Stimulated activated CD4-positive, alpha-beta T cell treated with anti-CD3 and anti-CD28 coated beads, Interleukin-4, amount 100 ng/mL, for 1 hour (primary cell): ENCODE measurements at regions not wholly inside any gene's neighbourhood (a gene's known extent, or its start where the extent isn't known, plus 50 kb on each side); places are given as distances from the start of the nearest gene placed in this dataset.
"Not testable (repeated sequence)": the region's sequence is repeated elsewhere in the genome, so short reads cannot be mapped to it uniquely, and the experiment has no call there.

ENCODE experiments used
- DNase-seq: peaks from one replicate; pipeline ENCODE4 v3.0.0-alpha.2; 2020

- DNase-seq, result not testable (repeated sequence)
Measured at GRCh38 chr14:105741707-105742530, 215.5 kb downstream of the TMEM121 start.

- no peak for DNase-seq
Measured at GRCh38 chr14:105742531-105742848, 216.1 kb downstream of the TMEM121 start.

- DNase-seq, result not testable (repeated sequence)
Measured at GRCh38 chr14:105742904-105743701, 216.7 kb downstream of the TMEM121 start.

GRCh38 chr14:105744213-105744787 lies 217.9 kb downstream of the TMEM121 start:
- not testable (repeated sequence) for DNase-seq

- no peak for DNase-seq
Measured at GRCh38 chr14:105745433-105746123, 219.2 kb downstream of the TMEM121 start.

GRCh38 chr14:105746124-105746514 lies 219.7 kb downstream of the TMEM121 start:
- DNase-seq, result no peak

GRCh38 chr14:105746800-105747502 lies 220.6 kb downstream of the TMEM121 start:
- not testable (repeated sequence) for DNase-seq

- DNase-seq, result not testable (repeated sequence)
Measured at GRCh38 chr14:105747503-105748203, 221.3 kb downstream of the TMEM121 start.

- no peak for DNase-seq
Measured at GRCh38 chr14:105748204-105748578, 221.8 kb downstream of the TMEM121 start.

- not testable (repeated sequence) for DNase-seq
Measured at GRCh38 chr14:105748710-105749109, 222.3 kb downstream of the TMEM121 start.

- DNase-seq, result not testable (repeated sequence)
Measured at GRCh38 chr14:105749870-105750541, 223.6 kb downstream of the TMEM121 start.

GRCh38 chr14:105751291-105751751 lies 224.9 kb downstream of the TMEM121 start:
- DNase-seq, result not testable (repeated sequence)

- not testable (repeated sequence) for DNase-seq
Measured at GRCh38 chr14:105752420-105752819, 226.0 kb downstream of the TMEM121 start.

GRCh38 chr14:105760691-105761344 lies 234.4 kb downstream of the TMEM121 start:
- DNase-seq, result no peak

GRCh38 chr14:105761345-105761740 lies 235.0 kb downstream of the TMEM121 start:
- DNase-seq, result not testable (repeated sequence)

GRCh38 chr14:105761842-105762241 lies 235.5 kb downstream of the TMEM121 start:
- no peak for DNase-seq

- not testable (repeated sequence) for DNase-seq
Measured at GRCh38 chr14:105762262-105762661, 235.9 kb downstream of the TMEM121 start.

GRCh38 chr14:105764254-105764901 lies 238.0 kb downstream of the TMEM121 start:
- DNase-seq, result not testable (repeated sequence)

- DNase-seq, result not testable (repeated sequence)
Measured at GRCh38 chr14:105765072-105765825, 238.9 kb downstream of the TMEM121 start.
